IMR-90 (cell line): ENCODE measurements at regions not wholly inside any gene's neighbourhood (a gene's known extent, or its start where the extent isn't known, plus 50 kb on each side); places are given as distances from the start of the nearest gene placed in this dataset.

ENCODE experiments used
- ATAC-seq: fragments of 200-7000 bp; cut with Tn5 transposase; 2 replicates; pipeline ENCODE4 v1.9.1; 2020; ENCODE audit warnings: low read depth, mild to moderate bottlenecking, moderate library complexity
- BruUV-seq: library from RNA; stranded (reverse); fragments of 400-500 nt; replicated peaks from 2 replicates; lab custom pipeline; 2021; lab: Mats Ljungman, UMichigan
- CTCF ChIA-PET: fragments of 300-600 bp; formaldehyde crosslinking; extraction: SDS; loops from one replicate; lab custom pipeline; 2021; ENCODE audit warnings: antibody characterized with exemption; lab: Yijun Ruan, JAX
- POLR2A ChIA-PET: fragments of 300-600 bp; sonication (Branson Sonifier 250); formaldehyde crosslinking; loops from one replicate; lab custom pipeline; 2022; ENCODE audit warnings: antibody characterized with exemption; ENCODE audit not compliant: unreplicated experiment; lab: Charles Lee
- DNase-seq: peaks from one replicate; pipeline ENCODE4 v3.0.0; 2013
- H2AFZ ChIP-seq: replicated peaks from 2 replicates; pipeline ENCODE3; 2013; ENCODE audit warnings: low read length, mild to moderate bottlenecking; ENCODE audit not compliant: poor library complexity
- H2AK5ac ChIP-seq: 2 replicates; pipeline ENCODE4 v1.6.1; 2013; ENCODE audit warnings: low read depth, low read length, inconsistent platforms
- H2AK9ac ChIP-seq: replicated peaks from 2 replicates; pipeline ENCODE3; 2013; ENCODE audit warnings: mild to moderate bottlenecking, low read depth, low read length, moderate library complexity; ENCODE audit not compliant: poor library complexity
- H2BK120ac ChIP-seq: 2 replicates; pipeline ENCODE4 v1.6.1; 2013; ENCODE audit warnings: low read depth, low read length, inconsistent platforms
- H2BK15ac ChIP-seq: 3 replicates; pipeline ENCODE4 v1.6.1; 2013; ENCODE audit warnings: low read depth, low read length, inconsistent platforms
- H2BK20ac ChIP-seq: 2 replicates; pipeline ENCODE4 v1.6.1; 2013; ENCODE audit warnings: low read depth, mild to moderate bottlenecking, inconsistent platforms, low read length, moderate library complexity
- H2BK5ac ChIP-seq: 2 replicates; pipeline ENCODE4 v1.6.1; 2013; ENCODE audit warnings: mild to moderate bottlenecking, low read depth, low read length, inconsistent platforms; ENCODE audit not compliant: poor library complexity, severe bottlenecking
- H3K14ac ChIP-seq: replicated peaks from 2 replicates; pipeline ENCODE4 v1.6.1; 2013; ENCODE audit warnings: low read depth, low read length, inconsistent platforms
- H3K18ac ChIP-seq: 2 replicates; pipeline ENCODE4 v1.6.1; 2013; ENCODE audit warnings: low read depth, low read length, control low read depth
- H3K23ac ChIP-seq: 2 replicates; pipeline ENCODE4 v1.6.1; 2013; ENCODE audit warnings: low read depth, low read length, inconsistent platforms
- H3K27ac ChIP-seq: 2 replicates; pipeline ENCODE4 v1.5.1; 2013; ENCODE audit warnings: mild to moderate bottlenecking, control low read depth, low read length; ENCODE audit not compliant: insufficient read depth
- H3K27me3 ChIP-seq: 2 replicates; pipeline ENCODE4 v1.6.1; 2013; ENCODE audit warnings: low read length; ENCODE audit not compliant: control insufficient read depth, insufficient read depth
- H3K36me3 ChIP-seq: 2 replicates; pipeline ENCODE4 v1.6.1; 2013; ENCODE audit warnings: low read length, mixed read lengths; ENCODE audit not compliant: control insufficient read depth, insufficient read depth
- H3K4ac ChIP-seq: 2 replicates; pipeline ENCODE4 v1.6.1; 2013; ENCODE audit warnings: low read depth, low read length, inconsistent platforms
- H3K4me1 ChIP-seq: 2 replicates; pipeline ENCODE4 v1.6.1; 2013; ENCODE audit warnings: low read length, mixed read lengths; ENCODE audit not compliant: control insufficient read depth, insufficient read depth
- H3K4me2 ChIP-seq: 2 replicates; pipeline ENCODE4 v1.6.1; 2013; ENCODE audit warnings: low read depth, mild to moderate bottlenecking, control low read depth, low read length, moderate library complexity
- H3K4me3 ChIP-seq: 2 replicates; pipeline ENCODE4 v1.5.1; 2013; ENCODE audit warnings: low read depth, mild to moderate bottlenecking, control low read depth, low read length, moderate library complexity; ENCODE audit not compliant: insufficient read depth
- H3K56ac ChIP-seq: 2 replicates; pipeline ENCODE4 v1.6.1; 2013; ENCODE audit warnings: low read length, inconsistent platforms; ENCODE audit not compliant: insufficient read depth; ENCODE audit errors: extremely low read depth
- H3K79me1 ChIP-seq, 2 experiments: 2 replicates each; pipeline ENCODE4 v1.6.1; 2013; ENCODE audit warnings: low read length in 2 of 2, inconsistent platforms in 1 of 2, low read depth in 1 of 2
- H3K9ac ChIP-seq: 2 replicates; pipeline ENCODE4 v1.6.1; 2013; ENCODE audit warnings: low read depth, low read length, control low read depth
- H3K9me1 ChIP-seq: 2 replicates; pipeline ENCODE4 v1.6.1; 2013; ENCODE audit warnings: low read length, inconsistent platforms; ENCODE audit not compliant: insufficient read depth
- H3K9me3 ChIP-seq: 2 replicates; pipeline ENCODE4 v1.6.1; 2013; ENCODE audit warnings: low read length; ENCODE audit not compliant: control insufficient read depth, insufficient read depth
- H4K20me1 ChIP-seq: 2 replicates; pipeline ENCODE4 v1.6.1; 2013; ENCODE audit warnings: low read length, inconsistent platforms; ENCODE audit not compliant: insufficient read depth
- H4K5ac ChIP-seq: 2 replicates; pipeline ENCODE4 v1.6.1; 2013; ENCODE audit warnings: mild to moderate bottlenecking, low read depth, low read length, control low read depth
- H4K8ac ChIP-seq, 2 experiments: 2 replicates each; pipeline ENCODE4 v1.6.1; 2013; ENCODE audit warnings: low read depth in 2 of 2, low read length in 2 of 2, control low read depth in 1 of 2, inconsistent platforms in 1 of 2
- H4K91ac ChIP-seq: 2 replicates; pipeline ENCODE4 v1.6.1; 2013; ENCODE audit warnings: low read depth, low read length, inconsistent platforms; ENCODE audit not compliant: insufficient read depth
- BHLHE40 ChIP-seq: fragments of 150-350 bp; IDR thresholded peaks from 2 replicates; pipeline ENCODE4 v1.6.1; 2016; ENCODE audit warnings: mild to moderate bottlenecking, low read depth, low read length
- CEBPB ChIP-seq: IDR thresholded peaks from 2 replicates; pipeline ENCODE4 v1.6.1; 2012; ENCODE audit warnings: low read depth, low read length, improper control_type of control experiment
- FOS ChIP-seq: fragments of 150-350 bp; IDR thresholded peaks from 2 replicates; pipeline ENCODE4 v1.6.1; 2016; ENCODE audit warnings: low read depth, low read length
- MAFK ChIP-seq: IDR thresholded peaks from 2 replicates; pipeline ENCODE4 v1.6.1; 2012; ENCODE audit warnings: low read depth, low read length, improper control_type of control experiment
- MAZ ChIP-seq: IDR thresholded peaks from 2 replicates; pipeline ENCODE4 v1.6.1; 2012; ENCODE audit warnings: low read depth, mild to moderate bottlenecking, low read length, improper control_type of control experiment, moderate library complexity, borderline replicate concordance
- MXI1 ChIP-seq: IDR thresholded peaks from 2 replicates; pipeline ENCODE4 v1.6.1; 2012; ENCODE audit warnings: low read depth, mild to moderate bottlenecking, low read length, moderate library complexity, borderline replicate concordance
- NFE2L2 ChIP-seq: fragments of 150-350 bp; IDR thresholded peaks from 2 replicates; pipeline ENCODE4 v1.6.1; 2016; ENCODE audit warnings: low read depth, mild to moderate bottlenecking, low read length
- POLR2A ChIP-seq: IDR thresholded peaks from 2 replicates; pipeline ENCODE4 v1.6.1; 2012; ENCODE audit warnings: mild to moderate bottlenecking, low read depth, low read length
- RAD21 ChIP-seq: IDR thresholded peaks from 2 replicates; pipeline ENCODE4 v1.6.1; 2012; ENCODE audit warnings: low read length, improper control_type of control experiment
- RFX5 ChIP-seq: IDR thresholded peaks from 2 replicates; pipeline ENCODE4 v1.8.0; 2012; ENCODE audit warnings: low read depth, mild to moderate bottlenecking, low read length, moderate library complexity
- SMC3 ChIP-seq: fragments of 150-350 bp; IDR thresholded peaks from 2 replicates; pipeline ENCODE4 v1.6.1; 2016; ENCODE audit warnings: low read depth, mild to moderate bottlenecking, antibody characterized with exemption, low read length, moderate library complexity
- WGBS, 2 experiments: methylation state at CpG; one replicate each; pipeline versions ENCODE4 v1.1.5 to v1.1.7; 2013; ENCODE audit warnings: missing lambda C conversion rate in 2 of 2; ENCODE audit not compliant: insufficient read length in 1 of 2; ENCODE audit errors: extremely low coverage in 2 of 2; 5-methylcytosine and 5-hydroxymethylcytosine counted together
- dilution Hi-C: fragments of 300-500 bp; cut with HindIII; formaldehyde crosslinking; loops from one replicate; pipeline ENCODE4 v1.14.3; 2018; ENCODE audit warnings: low sequenced_read_pairs; ENCODE audit not compliant: unreplicated experiment
- in situ Hi-C: fragments of 300-500 bp; cut with MboI; formaldehyde crosslinking; loops from 3 replicates; pipeline ENCODE4 v1.14.3; 2019; ENCODE audit warnings: low sequenced_read_pairs, inconsistent platforms, mixed read lengths
- intact Hi-C: fragments of 100-400 bp; cut with micrococcal nuclease; formaldehyde crosslinking; loops from 2 replicates; pipeline ENCODE4 v1.10.0; 2022
- TF ChIP-seq, protein P1 (sequence below): fragments of 150-350 bp; IDR thresholded peaks from 2 replicates; pipeline ENCODE4 v1.6.1; 2016; ENCODE audit warnings: low read depth, mild to moderate bottlenecking, low read length, moderate library complexity, borderline replicate concordance
- TF ChIP-seq, protein P2 (sequence below): fragments of 150-350 bp; IDR thresholded peaks from 2 replicates; pipeline ENCODE4 v1.6.1; 2017; ENCODE audit warnings: mild to moderate bottlenecking, antibody characterized with exemption, low read length, low read depth
- TF ChIP-seq, protein P3 (sequence below): conservative IDR thresholded peaks from 2 replicates; pipeline ENCODE4 v1.5.1; 2012; ENCODE audit warnings: mild to moderate bottlenecking, low read depth, low read length, improper control_type of control experiment

DNA sequence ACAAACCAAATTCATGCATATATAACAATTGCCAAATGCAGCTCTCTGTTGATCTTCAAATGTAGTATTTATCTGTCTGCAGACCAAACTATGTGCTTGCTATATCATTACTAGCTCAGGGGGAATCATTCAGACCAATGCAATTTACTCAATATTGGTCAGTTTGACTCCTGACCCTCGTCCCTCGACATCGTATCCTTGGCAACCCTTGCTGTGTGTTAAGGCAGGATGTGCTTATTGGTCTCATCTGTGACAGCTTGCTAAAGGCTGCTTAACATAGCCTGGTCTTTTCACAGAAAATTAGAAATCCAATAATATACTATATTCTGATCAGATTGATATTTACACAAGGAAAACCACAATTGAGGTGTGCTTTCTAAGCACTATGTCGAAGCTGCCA is 747.1 kb downstream of the GALR1 start:
- TF ChIP-seq, protein P1, sequence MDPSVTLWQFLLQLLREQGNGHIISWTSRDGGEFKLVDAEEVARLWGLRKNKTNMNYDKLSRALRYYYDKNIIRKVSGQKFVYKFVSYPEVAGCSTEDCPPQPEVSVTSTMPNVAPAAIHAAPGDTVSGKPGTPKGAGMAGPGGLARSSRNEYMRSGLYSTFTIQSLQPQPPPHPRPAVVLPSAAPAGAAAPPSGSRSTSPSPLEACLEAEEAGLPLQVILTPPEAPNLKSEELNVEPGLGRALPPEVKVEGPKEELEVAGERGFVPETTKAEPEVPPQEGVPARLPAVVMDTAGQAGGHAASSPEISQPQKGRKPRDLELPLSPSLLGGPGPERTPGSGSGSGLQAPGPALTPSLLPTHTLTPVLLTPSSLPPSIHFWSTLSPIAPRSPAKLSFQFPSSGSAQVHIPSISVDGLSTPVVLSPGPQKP = no peak
- TF ChIP-seq CEBPB = no peak
- TF ChIP-seq BHLHE40 = no peak
- no peak for TF ChIP-seq RFX5
- TF ChIP-seq, protein P2, sequence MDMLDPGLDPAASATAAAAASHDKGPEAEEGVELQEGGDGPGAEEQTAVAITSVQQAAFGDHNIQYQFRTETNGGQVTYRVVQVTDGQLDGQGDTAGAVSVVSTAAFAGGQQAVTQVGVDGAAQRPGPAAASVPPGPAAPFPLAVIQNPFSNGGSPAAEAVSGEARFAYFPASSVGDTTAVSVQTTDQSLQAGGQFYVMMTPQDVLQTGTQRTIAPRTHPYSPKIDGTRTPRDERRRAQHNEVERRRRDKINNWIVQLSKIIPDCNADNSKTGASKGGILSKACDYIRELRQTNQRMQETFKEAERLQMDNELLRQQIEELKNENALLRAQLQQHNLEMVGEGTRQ = no peak
- no peak for TF ChIP-seq POLR2A
- TF ChIP-seq SMC3 = no peak
- no peak for TF ChIP-seq RAD21
- TF ChIP-seq MXI1 = no peak
- TF ChIP-seq FOS = no peak
- TF ChIP-seq MAZ = no peak
- no peak for TF ChIP-seq MAFK
- TF ChIP-seq, protein P3, sequence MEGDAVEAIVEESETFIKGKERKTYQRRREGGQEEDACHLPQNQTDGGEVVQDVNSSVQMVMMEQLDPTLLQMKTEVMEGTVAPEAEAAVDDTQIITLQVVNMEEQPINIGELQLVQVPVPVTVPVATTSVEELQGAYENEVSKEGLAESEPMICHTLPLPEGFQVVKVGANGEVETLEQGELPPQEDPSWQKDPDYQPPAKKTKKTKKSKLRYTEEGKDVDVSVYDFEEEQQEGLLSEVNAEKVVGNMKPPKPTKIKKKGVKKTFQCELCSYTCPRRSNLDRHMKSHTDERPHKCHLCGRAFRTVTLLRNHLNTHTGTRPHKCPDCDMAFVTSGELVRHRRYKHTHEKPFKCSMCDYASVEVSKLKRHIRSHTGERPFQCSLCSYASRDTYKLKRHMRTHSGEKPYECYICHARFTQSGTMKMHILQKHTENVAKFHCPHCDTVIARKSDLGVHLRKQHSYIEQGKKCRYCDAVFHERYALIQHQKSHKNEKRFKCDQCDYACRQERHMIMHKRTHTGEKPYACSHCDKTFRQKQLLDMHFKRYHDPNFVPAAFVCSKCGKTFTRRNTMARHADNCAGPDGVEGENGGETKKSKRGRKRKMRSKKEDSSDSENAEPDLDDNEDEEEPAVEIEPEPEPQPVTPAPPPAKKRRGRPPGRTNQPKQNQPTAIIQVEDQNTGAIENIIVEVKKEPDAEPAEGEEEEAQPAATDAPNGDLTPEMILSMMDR = no peak
- TF ChIP-seq NFE2L2 = no peak
- POLR2A ChIA-PET = no interaction called here

More for the DNA sequence above, 747.1 kb downstream of the GALR1 start:
- Histone ChIP-seq H4K8ac (no peak overlapping the region), H3K4me1 (no peaks in the 10 kb centered on the region), H3K4me2 (no peak overlapping the region), H4K5ac (no peak overlapping the region), H3K9ac (no peak overlapping the region), H4K91ac (no peak overlapping the region), H2BK120ac (no peak overlapping the region), H3K56ac (no peak overlapping the region), H2AK9ac (no peak overlapping the region), H2AK5ac (no peak overlapping the region), H3K36me3 (no peaks in the 10 kb centered on the region), H3K79me1 (no peaks in the 10 kb centered on the region), H3K4me3 (no peak overlapping the region), H3K4ac (no peak overlapping the region), H3K27me3 (no peaks in the 10 kb centered on the region), H3K14ac (no peak overlapping the region), H2BK5ac (no peak overlapping the region), H3K27ac (no peak overlapping the region), H3K23ac (no peak overlapping the region), H3K18ac (no peak overlapping the region), H3K9me3 (peaks cover 29% of the 10 kb centered on the region), H2AFZ (no peak overlapping the region), H3K9me1 (no peaks in the 10 kb centered on the region), H2BK15ac (no peak overlapping the region), H4K20me1 (no peaks in the 10 kb centered on the region), H2BK20ac (no peak overlapping the region)
- BruUV-seq = no TSS peak
- ATAC-seq = no peak
- dilution Hi-C loops (no loop called here), in situ Hi-C loops (no loop called here), intact Hi-C loops (no loop called here)
- CTCF ChIA-PET = no interaction called here
- DNase-seq = no peak
- no CpG with 5 or more reads among the region's 4 CpGs for WGBS, 2 experiments
